Activated T-helper 9 cell treated with anti-CD3 and anti-CD28 coated beads, Interleukin-2, amount 50 U/mL, for 16 hours (primary cell): ENCODE measurements at regions not wholly inside any gene's neighbourhood (a gene's known extent, or its start where the extent isn't known, plus 50 kb on each side); places are given as distances from the start of the nearest gene placed in this dataset.

Source experiments
- DNase-seq: peaks from one replicate; pipeline ENCODE4 v3.0.0-alpha.2; 2020; ENCODE audit warnings: low read depth

DNA sequence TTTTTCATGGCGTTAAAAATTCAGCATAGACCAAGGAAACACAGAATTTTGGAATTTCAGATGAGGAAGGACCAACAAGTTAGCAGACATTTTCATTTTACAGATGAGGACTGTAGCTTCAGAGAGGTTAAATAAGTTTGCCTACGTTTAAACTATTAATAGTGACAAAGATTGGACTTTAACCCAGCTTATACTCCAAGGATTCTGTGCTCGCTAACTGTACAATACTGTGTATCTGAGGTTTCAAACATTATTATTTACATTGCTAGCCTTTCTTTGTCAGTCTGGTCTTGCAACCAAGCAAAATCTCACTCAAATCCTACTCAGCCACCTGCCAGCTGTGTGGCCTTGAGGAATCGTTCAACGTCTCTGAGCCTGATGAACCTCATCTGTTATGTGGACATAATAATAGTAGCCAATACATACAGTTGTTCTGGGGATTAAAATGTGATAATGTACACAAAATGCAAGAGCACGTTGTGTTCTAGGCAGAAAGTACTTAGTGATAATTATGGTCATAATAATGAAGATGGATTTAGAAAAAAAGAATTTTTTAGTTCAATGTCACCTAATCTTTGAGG is 462.4 kb upstream of the TRIB2 start:
- DNase-seq, result no peak

GRCh38 chr2:12256206-12256605 is 460.5 kb upstream of the TRIB2 start:
- DNase-seq, result no peak

DNA sequence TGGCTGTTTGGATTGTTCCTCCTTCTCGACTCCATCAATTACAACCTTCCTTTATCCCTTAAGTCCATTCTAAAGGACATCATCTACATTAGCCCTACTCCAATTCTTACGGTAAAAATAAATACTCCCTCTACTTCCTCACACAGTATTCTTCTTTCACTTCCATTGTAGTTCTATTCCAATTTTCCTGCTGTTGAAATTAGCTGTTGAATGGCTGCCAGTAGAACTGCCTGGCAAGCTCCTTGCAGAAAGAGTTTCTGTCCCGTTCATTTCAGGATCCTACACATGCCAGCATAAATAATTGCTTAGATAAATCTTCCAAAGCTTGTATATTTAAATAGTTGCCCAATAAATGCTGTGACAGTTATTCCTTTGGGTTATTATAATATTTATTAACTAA is 459.3 kb upstream of the TRIB2 start:
- DNase-seq, result no peak

- DNase-seq, result no peak
These were observed 457.2 kb upstream of the TRIB2 start for GRCh38 chr2:12259493-12259892.

GRCh38 chr2:12261986-12262680 is 454.6 kb upstream of the TRIB2 start:
- no peak for DNase-seq

DNA sequence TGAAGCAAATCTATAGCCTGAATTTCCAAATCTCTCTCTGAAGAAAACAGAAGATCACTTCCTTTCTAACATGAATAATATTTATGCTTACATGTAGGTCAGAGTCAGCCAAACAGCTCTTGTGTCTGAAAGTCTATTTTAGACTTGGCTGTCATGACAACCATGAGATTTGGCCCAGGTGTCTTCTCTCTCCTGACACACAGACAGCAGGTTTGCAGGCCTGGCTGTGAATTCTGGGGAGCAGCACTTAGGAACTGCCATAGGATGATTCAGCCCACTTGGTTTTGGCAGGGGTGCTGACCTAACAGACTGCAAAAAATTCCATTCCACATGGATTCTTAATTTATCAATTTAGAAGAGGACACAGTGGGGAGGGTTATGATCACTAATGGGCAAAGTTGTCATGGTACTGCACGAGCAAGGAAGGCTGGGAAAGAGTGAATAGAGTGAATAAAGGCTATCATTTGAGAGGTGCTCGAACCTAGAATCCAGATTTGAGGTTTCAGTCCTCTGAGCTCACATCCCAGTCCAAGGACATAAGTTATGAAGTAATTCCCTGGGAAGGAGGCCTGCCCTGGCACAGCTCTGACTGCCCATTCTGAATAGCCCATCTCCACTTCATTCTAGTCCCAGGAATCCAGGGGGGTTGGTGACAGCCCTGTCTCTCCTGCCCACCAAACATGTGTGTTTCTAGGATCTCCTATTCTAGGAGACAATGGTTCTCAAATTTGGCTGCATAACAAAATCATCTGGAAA is 453.9 kb upstream of the TRIB2 start:
- no peak for DNase-seq

DNA sequence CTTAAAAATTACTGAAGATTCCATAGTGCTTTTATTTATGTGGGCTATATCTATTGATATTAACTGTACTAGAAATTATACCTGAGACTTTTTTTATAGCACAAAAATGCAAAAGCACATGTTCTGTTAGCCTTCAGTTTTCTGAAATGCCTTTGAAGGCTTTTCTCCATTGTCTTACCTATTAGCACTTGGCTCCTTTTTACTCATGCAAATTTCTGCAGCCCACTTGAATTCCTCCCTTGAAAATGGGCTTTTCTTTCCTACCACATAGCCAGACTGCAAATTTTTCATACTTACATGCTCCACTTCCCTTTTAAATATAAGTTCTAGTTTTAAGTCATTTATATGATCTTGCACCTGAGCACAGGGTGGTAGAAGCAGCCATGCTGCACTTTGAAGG is 453.0 kb upstream of the TRIB2 start:
- DNase-seq, result no peak

GRCh38 chr2:12264146-12264545 is 452.6 kb upstream of the TRIB2 start:
- DNase-seq, result no peak

GRCh38 chr2:12265646-12266045 is 451.1 kb upstream of the TRIB2 start:
- no peak for DNase-seq

- DNase-seq, result no peak
These were observed 449.7 kb upstream of the TRIB2 start for GRCh38 chr2:12267042-12267441.

GRCh38 chr2:12269041-12269972 is 447.4 kb upstream of the TRIB2 start:
- no peak for DNase-seq

DNA sequence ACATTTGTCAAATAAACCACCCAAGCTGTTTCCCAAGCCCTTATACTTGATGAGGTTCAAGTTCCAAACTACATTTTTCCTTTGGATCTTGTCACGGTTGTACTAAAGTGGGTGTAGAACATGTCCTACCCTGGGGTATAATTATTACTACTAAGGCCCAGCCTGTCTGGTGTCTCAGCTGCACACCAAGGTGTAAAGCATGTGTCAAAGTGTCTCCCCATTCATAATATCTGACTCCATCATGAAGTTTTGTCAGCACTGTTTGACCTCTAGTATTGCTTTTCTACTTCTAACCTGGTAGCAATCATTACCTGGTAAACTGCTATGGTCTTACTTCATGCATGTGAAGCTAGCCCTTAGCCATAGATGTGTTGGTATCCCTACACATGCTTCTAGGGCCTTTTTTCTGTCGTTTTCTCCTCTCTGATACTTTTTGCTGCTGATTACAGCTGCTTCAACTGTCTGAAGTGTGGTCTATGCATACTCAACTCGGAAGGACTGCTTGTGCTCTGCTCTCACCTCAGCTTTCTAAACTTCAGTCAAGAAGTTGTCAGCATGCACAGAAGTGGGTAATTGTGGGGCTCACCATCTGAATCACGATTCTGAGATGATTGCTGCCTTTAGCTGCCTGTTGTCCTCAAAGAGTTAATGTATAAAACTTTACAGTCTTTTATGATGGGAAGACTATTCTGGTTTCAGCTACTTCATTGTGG is 445.7 kb upstream of the TRIB2 start:
- no peak for DNase-seq

- DNase-seq, result no peak
These were observed 445.1 kb upstream of the TRIB2 start for GRCh38 chr2:12271589-12271984.

DNA sequence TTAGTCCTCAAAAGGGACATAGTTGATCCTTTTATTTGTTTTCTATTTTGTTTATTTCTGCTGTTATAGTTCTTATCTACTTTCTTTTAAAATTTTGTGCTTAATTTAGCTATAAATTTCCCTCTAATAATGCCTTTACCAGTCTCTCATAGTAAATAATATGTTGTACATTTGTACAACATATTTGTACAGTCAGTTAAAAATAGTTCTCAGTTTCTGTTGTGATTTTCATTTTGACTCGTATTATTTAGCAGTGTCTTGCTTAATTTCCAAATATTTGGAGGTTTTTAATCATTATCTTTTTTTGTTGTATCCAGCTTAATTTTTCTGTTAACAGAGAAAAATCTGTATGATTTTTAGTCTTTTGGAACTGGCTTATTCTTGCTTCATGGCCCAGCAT is 443.6 kb upstream of the TRIB2 start:
- DNase-seq, result no peak

DNA sequence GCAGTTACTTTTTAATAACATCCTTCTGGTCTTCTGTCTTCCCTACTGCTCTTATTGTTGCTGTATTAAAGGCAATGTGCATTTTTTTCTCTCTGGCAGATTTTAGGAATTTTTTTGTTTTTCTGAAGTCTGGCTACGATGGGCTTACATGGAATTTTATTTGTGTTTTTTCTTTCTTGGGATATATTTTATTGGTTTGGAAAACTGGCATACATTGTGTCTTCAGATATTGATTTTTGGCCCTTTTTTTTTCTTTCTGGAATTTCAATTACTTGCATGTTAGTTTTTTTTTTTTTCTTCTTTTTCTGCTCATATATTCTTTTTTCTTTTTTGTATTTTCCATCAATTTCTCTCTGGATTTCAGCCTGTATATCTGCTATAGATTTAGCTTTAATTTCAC is 442.1 kb upstream of the TRIB2 start:
- no peak for DNase-seq

DNA sequence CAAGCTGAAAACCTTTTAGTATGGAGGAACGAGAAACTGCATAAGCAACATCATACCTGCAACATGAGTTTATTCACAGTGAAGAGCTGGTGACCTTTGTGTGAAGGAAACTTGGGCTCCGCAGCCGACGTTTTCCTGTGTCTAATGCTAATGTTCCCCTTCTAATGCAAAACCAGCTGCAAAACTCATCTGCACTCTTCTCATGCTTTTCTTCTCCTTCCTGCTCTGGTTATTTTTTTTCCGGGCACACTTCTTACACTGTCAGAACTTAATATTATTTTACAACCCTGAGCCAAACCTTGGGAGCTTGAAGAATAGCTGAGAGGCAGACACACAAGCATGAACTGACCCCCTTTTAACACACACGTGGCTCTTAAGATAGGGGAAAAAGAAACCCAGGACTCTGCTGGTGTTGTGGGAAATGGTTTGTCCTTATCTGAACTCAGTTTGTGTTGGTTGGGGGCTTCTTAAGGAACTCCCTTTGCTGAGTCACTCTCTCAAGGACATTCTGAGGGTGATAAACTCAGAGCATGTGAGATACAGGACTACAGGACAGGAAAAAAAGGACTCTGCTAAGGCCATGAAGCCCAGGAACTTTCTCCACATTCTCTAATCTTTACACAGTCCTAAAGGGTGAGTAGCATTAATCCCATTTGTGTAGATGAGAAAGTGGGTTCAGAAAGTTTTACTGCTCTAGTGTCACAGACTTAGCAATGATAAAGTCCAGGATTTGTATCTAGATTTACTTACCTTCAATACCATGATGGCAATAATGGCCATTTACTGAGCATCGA is 439.3 kb upstream of the TRIB2 start:
- no peak for DNase-seq

- DNase-seq, result no peak
These were observed 438.5 kb upstream of the TRIB2 start for GRCh38 chr2:12278217-12278750.

DNA sequence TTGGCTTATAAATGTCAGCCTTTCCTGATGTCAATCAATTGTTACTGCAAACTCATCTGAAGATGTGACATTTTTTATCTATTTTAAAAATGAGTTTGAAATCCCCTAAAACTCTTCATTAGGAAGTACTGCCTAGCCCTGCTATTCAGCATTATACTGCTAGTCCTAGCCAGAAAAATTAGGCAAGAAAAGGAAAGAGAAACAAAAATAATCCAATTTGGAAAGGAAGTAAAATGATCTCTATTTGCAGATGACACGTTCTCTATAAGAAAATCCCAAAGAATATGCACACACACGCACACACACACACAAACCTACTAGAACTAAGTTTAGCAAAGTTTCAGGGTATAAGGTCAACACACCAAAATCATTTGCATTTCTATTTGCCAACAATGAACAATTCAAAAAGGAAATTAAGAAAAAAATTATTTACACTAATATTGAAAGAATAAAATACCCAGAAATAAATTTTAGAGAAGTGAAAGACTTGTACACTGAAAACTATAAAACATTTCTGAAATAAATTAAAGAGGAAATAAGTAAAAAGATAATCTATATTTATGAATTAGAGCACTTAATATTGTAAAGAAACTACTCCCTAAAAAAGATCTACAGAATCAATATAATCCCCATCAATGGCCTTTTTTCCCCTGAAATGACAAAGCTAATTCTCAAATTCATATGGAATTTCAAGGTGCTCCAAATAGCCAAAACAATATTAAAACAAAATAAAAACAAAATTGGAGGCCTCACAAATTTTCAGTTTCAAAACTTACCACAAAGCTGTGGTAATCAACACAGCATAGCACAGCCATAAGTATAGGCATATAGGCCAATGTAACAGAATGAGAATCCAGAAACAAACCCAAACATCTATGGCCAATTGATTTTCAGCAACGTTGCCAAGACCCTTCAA is 433.7 kb upstream of the TRIB2 start:
- DNase-seq, result no peak

- DNase-seq, result no peak
These were observed 432.7 kb upstream of the TRIB2 start for GRCh38 chr2:12284037-12284436.

- no peak for DNase-seq
These were observed 432.2 kb upstream of the TRIB2 start for GRCh38 chr2:12284487-12284886.
